Transverse colon (tissue), 4 donors: ENCODE measurements at regions not wholly inside any gene's neighbourhood (a gene's known extent, or its start where the extent isn't known, plus 50 kb on each side); places are given as distances from the start of the nearest gene placed in this dataset.

Source experiments
- DNase-seq: peaks from one replicate; pipeline ENCODE4 v3.0.0-alpha.2; 2019
- H3K27ac ChIP-seq, 4 donors: fragments of 200-600 bp; sonication (generic); 2 replicates each; pipeline ENCODE4 v1.5.1; 2016 to 2018; ENCODE audit warnings: inconsistent platforms in 4 of 4
- H3K27me3 ChIP-seq: fragments of 200-600 bp; sonication (generic); 2 replicates; pipeline ENCODE4 v1.5.1; 2017; ENCODE audit warnings: inconsistent platforms
- H3K36me3 ChIP-seq, 4 donors: fragments of 200-600 bp; sonication (generic); 2 replicates each; pipeline ENCODE4 v1.5.1; 2017 to 2019; ENCODE audit warnings: inconsistent platforms in 4 of 4
- H3K4me1 ChIP-seq, 4 donors: fragments of 200-600 bp; sonication (generic); 2 replicates each; pipeline ENCODE4 v1.5.1; 2017 to 2020; ENCODE audit warnings: inconsistent platforms in 4 of 4
- H3K4me3 ChIP-seq, 4 donors: fragments of 200-600 bp; sonication (generic); 1 replicate in 1 of 4; 2 replicates in 3 of 4; pipeline versions ENCODE4 v1.5.1 to v1.6.1; 2017 to 2019; ENCODE audit warnings: inconsistent platforms in 4 of 4
- H3K9me3 ChIP-seq, 2 donors: fragments of 200-600 bp; sonication (generic); 2 replicates each; pipeline ENCODE4 v1.5.1; 2017 to 2019; ENCODE audit warnings: inconsistent platforms in 2 of 2
- CTCF ChIP-seq, 5 experiments: fragments of 200-600 bp in 3 of 5; fragments of 450-650 bp in 2 of 5; sonication (generic) in 3 of 5; IDR thresholded peaks; 1 replicate in 2 of 5; 2 replicates in 3 of 5; pipeline ENCODE4 v1.5.1; 2016 to 2017; ENCODE audit warnings: antibody characterized with exemption in 5 of 5, inconsistent platforms in 3 of 5, mild to moderate bottlenecking in 2 of 5, moderate library complexity in 1 of 5
- EP300 ChIP-seq: sonication (generic); formaldehyde crosslinking; IDR thresholded peaks from one replicate; pipeline ENCODE4 v1.6.1; 2017; ENCODE audit warnings: antibody characterized with exemption, low read depth
- POLR2A ChIP-seq: fragments of 450-650 bp; IDR thresholded peaks from one replicate; pipeline ENCODE4 v1.6.1; 2016; ENCODE audit warnings: antibody characterized with exemption, mild to moderate bottlenecking, moderate library complexity
- POLR2AphosphoS5 ChIP-seq, 3 donors: sonication (generic); formaldehyde crosslinking; IDR thresholded peaks; one replicate each; pipeline ENCODE4 v1.6.1; 2016; ENCODE audit warnings: antibody characterized with exemption in 3 of 3
- whole genome bisulfite sequencing, 2 donors: methylation state at CpG; one replicate each; pipeline ENCODE4 v1.1.5; 2018; ENCODE audit warnings: low coverage in 1 of 2; 5-methylcytosine and 5-hydroxymethylcytosine counted together
- in situ Hi-C, 4 donors: fragments of 200-750 bp; cut with MboI; loops; one replicate each; pipeline versions ENCODE4 v1.15.0 to v1.15.1; 2017; ENCODE audit warnings: low sequenced_read_pairs in 3 of 4, low pct_ligation_motif_present in 1 of 4, low pct_unique_long_range_greater_than_20kb in 1 of 4
- intact Hi-C: fragments of 100-400 bp; cut with DNase I; formaldehyde crosslinking; loops from one replicate; pipeline ENCODE4 v1.15.1; 2023; ENCODE audit warnings: low total_unique reads

GRCh38 chr9:28960602-28961001 is 1387.3 kb upstream of the C9orf72 start:
- Histone ChIP-seq H3K27me3 (no peaks in the 10 kb centered on the region), H3K27ac (no peak overlapping the region), H3K36me3 (no peaks in the 10 kb centered on the region), H3K4me3 (no peak overlapping the region), H3K4me1 (no peaks in the 10 kb centered on the region), H3K9me3 (no peaks in the 10 kb centered on the region)
- in situ Hi-C loops (no loop called here), intact Hi-C loops (no loop called here)
- TF ChIP-seq CTCF (IDR thresholded peaks at IDR 0.05) (no peak), POLR2A (no peak), POLR2AphosphoS5 (IDR thresholded peaks at IDR 0.05) (no peak), EP300 (no peak)
- DNase-seq = no peak

- in situ Hi-C loops = no loop called here
- Histone ChIP-seq H3K4me3 (no peak overlapping the region), H3K9me3 (no peaks in the 10 kb centered on the region), H3K4me1 (no peaks in the 10 kb centered on the region), H3K36me3 (no peaks in the 10 kb centered on the region), H3K27me3 (no peaks in the 10 kb centered on the region), H3K27ac (no peak overlapping the region)
- no peak for DNase-seq
- WGBS, 2 donors = 56 to 69% methylated on average over 3 of the region's 3 CpGs
- intact Hi-C loops = no loop called here
- no peak for TF ChIP-seq POLR2AphosphoS5 (IDR thresholded peaks at IDR 0.05)
- no peak for TF ChIP-seq POLR2A
These were observed 1388.3 kb upstream of the C9orf72 start for GRCh38 chr9:28961623-28962022.

- Histone ChIP-seq H3K9me3 (no peaks in the 10 kb centered on the region), H3K4me3 (no peak overlapping the region), H3K36me3 (no peaks in the 10 kb centered on the region), H3K4me1 (no peaks in the 10 kb centered on the region), H3K27me3 (no peaks in the 10 kb centered on the region), H3K27ac (no peak overlapping the region)
- DNase-seq = no peak
- in situ Hi-C loops = no loop called here
- TF ChIP-seq POLR2A (no peak), EP300 (no peak)
- intact Hi-C loops = no loop called here
These were observed 1393.9 kb upstream of the C9orf72 start for GRCh38 chr9:28967226-28967625.

GRCh38 chr9:28970241-28970654 is 1397.0 kb upstream of the C9orf72 start:
- in situ Hi-C loops = no loop called here
- H3K9me3 ChIP-seq = no peaks in the 10 kb centered on the region
- DNase-seq = no peak
- no peak for TF ChIP-seq CTCF (IDR thresholded peaks at IDR 0.05)
- TF ChIP-seq POLR2A = no peak
- no peak for TF ChIP-seq EP300
- no peak for TF ChIP-seq POLR2AphosphoS5 (IDR thresholded peaks at IDR 0.05)
- H3K4me3 ChIP-seq = no peak overlapping the region
- H3K27me3 ChIP-seq = no peaks in the 10 kb centered on the region
- H3K4me1 ChIP-seq = no peaks in the 10 kb centered on the region
- intact Hi-C loops = loop anchor here (10.0 kb wide), 1 partner anchor 55 kb away; no protein-coding TSS in a partner anchor
- WGBS, 2 donors = 37 to 55% methylated on average over 3 of the region's 3 CpGs
- H3K36me3 ChIP-seq = no peaks in the 10 kb centered on the region
- H3K27ac ChIP-seq = no peak overlapping the region

GRCh38 chr9:28971881-28972280 is 1398.6 kb upstream of the C9orf72 start:
- TF ChIP-seq POLR2AphosphoS5 (IDR thresholded peaks at IDR 0.05) = no peak
- TF ChIP-seq POLR2A = no peak
- TF ChIP-seq CTCF (IDR thresholded peaks at IDR 0.05) = no peak
- TF ChIP-seq EP300 = no peak
- Histone ChIP-seq H3K36me3 (no peaks in the 10 kb centered on the region), H3K9me3 (no peaks in the 10 kb centered on the region), H3K4me1 (no peaks in the 10 kb centered on the region), H3K4me3 (no peak overlapping the region), H3K27me3 (no peaks in the 10 kb centered on the region), H3K27ac (no peak overlapping the region)
- intact Hi-C loops (loop anchor here (10.0 kb wide), 1 partner anchor 57 kb away; no protein-coding TSS in a partner anchor), in situ Hi-C loops (no loop called here)
- DNase-seq = no peak
- 39 to 67% methylated on average over 1 to 2 of the region's 2 CpGs for WGBS, 2 donors
